H1 (cell line): ENCODE measurements at regions not wholly inside any gene's neighbourhood (a gene's known extent, or its start where the extent isn't known, plus 50 kb on each side); places are given as distances from the start of the nearest gene placed in this dataset.

ENCODE experiments used
- CTCF ChIA-PET: fragments of 300-600 bp; sonication (Branson Sonifier 250); formaldehyde crosslinking; loops from one replicate; lab custom pipeline; 2021; ENCODE audit not compliant: partially characterized antibody; lab: Charles Lee
- POLR2A ChIA-PET: fragments of 300-600 bp; sonication (Branson Sonifier 250); formaldehyde crosslinking; loops from one replicate; lab custom pipeline; 2021; ENCODE audit warnings: inconsistent platforms; ENCODE audit not compliant: partially characterized antibody; lab: Charles Lee
- DNase-seq, 2 experiments: peaks; one replicate each; pipeline versions ENCODE4 v3.0.0 to v3.0.0-alpha.2; 2010 to 2022; ENCODE audit warnings: low spot score in 2 of 2, low read depth in 1 of 2, mixed read lengths in 1 of 2
- FAIRE-seq: peaks from 2 replicates; lab custom pipeline; 2011; peaks lifted over from hg19 to GRCh38; lab: Jason Lieb, UNC
- H2AFZ ChIP-seq: 2 replicates; pipeline ENCODE4 v1.8.1; 2012; ENCODE audit warnings: low read length, inconsistent platforms
- H2AK5ac ChIP-seq: 2 replicates; pipeline ENCODE4 v1.6.1; 2013; ENCODE audit warnings: low read depth, low read length
- H2BK120ac ChIP-seq: replicated peaks from 2 replicates; pipeline ENCODE3; 2013; ENCODE audit warnings: low read depth, low read length, inconsistent platforms
- H2BK12ac ChIP-seq: 2 replicates; pipeline ENCODE4 v1.6.1; 2013; ENCODE audit warnings: low read depth, low read length
- H2BK15ac ChIP-seq: 2 replicates; pipeline ENCODE4 v1.6.1; 2013; ENCODE audit warnings: low read length
- H2BK20ac ChIP-seq: 2 replicates; pipeline ENCODE4 v1.6.1; 2013; ENCODE audit warnings: low read length
- H2BK5ac ChIP-seq: 2 replicates; pipeline ENCODE4 v1.6.1; 2013; ENCODE audit warnings: low read depth, low read length
- H3K14ac ChIP-seq: 2 replicates; pipeline ENCODE4 v1.6.1; 2013; ENCODE audit warnings: inconsistent platforms; ENCODE audit not compliant: insufficient read length
- H3K18ac ChIP-seq: 2 replicates; pipeline ENCODE4 v1.6.1; 2013; ENCODE audit warnings: low read length; ENCODE audit errors: extremely low read depth
- H3K23ac ChIP-seq: 2 replicates; pipeline ENCODE4 v1.6.1; 2013; ENCODE audit warnings: inconsistent platforms; ENCODE audit not compliant: insufficient read length
- H3K23me2 ChIP-seq: 2 replicates; pipeline ENCODE4 v1.6.1; 2013; ENCODE audit warnings: low read depth, low read length
- H3K27ac ChIP-seq: 2 replicates; pipeline ENCODE4 v1.6.1; 2011; ENCODE audit warnings: low read depth, low read length, inconsistent platforms
- H3K27me3 ChIP-seq, 4 experiments: replicated peaks in 1 of 4; 1 replicate in 1 of 4; 2 replicates in 3 of 4; pipeline versions ENCODE4 v1.6.1 to v1.8.1; 2011 to 2013; ENCODE audit warnings: low read length in 3 of 4, mild to moderate bottlenecking in 3 of 4, inconsistent platforms in 2 of 4, mixed read lengths in 2 of 4, moderate library complexity in 1 of 4; ENCODE audit not compliant: control insufficient read depth in 3 of 4, insufficient read depth in 3 of 4; ENCODE audit errors: extremely low read depth in 1 of 4
- H3K36me3 ChIP-seq, 4 experiments: 2 replicates each; pipeline versions ENCODE4 v1.6.1 to v1.8.1; 2011 to 2013; ENCODE audit warnings: mild to moderate bottlenecking in 4 of 4, low read length in 3 of 4, moderate library complexity in 2 of 4, control low read depth in 1 of 4, inconsistent platforms in 1 of 4; ENCODE audit not compliant: insufficient read depth in 4 of 4, control insufficient read depth in 2 of 4
- H3K4ac ChIP-seq: replicated peaks from 2 replicates; pipeline ENCODE3; 2013; ENCODE audit warnings: low read length, low read depth, mixed read lengths, inconsistent platforms; ENCODE audit not compliant: insufficient read length
- H3K4me1 ChIP-seq, 4 experiments: replicated peaks in 1 of 4; 1 replicate in 1 of 4; 2 replicates in 3 of 4; pipeline versions ENCODE4 v1.6.1 to v1.8.1; 2011 to 2013; ENCODE audit warnings: low read length in 3 of 4, inconsistent platforms in 2 of 4, mixed read lengths in 1 of 4; ENCODE audit not compliant: insufficient read depth in 4 of 4, control insufficient read depth in 3 of 4
- H3K4me2 ChIP-seq, 2 experiments: 2 replicates each; pipeline versions ENCODE4 v1.6.1 to v1.8.1; 2011 to 2013; ENCODE audit warnings: low read depth in 2 of 2, low read length in 2 of 2, control low read depth in 1 of 2, inconsistent platforms in 1 of 2, mild to moderate bottlenecking in 1 of 2; ENCODE audit not compliant: insufficient read depth in 1 of 2
- H3K4me3 ChIP-seq, 4 experiments: fragments of 200-600, 300-600 bp in 1 of 4; sonication (generic), shearing (Covaris generic), sonication (Bioruptor Twin) in 1 of 4; 2 replicates each; pipeline versions ENCODE4 v1.5.1 to v1.8.1; 2011 to 2016; ENCODE audit warnings: low read length in 4 of 4, low read depth in 3 of 4, control low read depth in 2 of 4, inconsistent platforms in 2 of 4, mild to moderate bottlenecking in 2 of 4, mixed read lengths in 1 of 4, moderate library complexity in 1 of 4; ENCODE audit not compliant: insufficient read depth in 2 of 4; ENCODE audit errors: extremely low read depth in 1 of 4
- H3K56ac ChIP-seq: replicated peaks from 2 replicates; pipeline ENCODE3; 2013; ENCODE audit warnings: low read depth, mild to moderate bottlenecking, mixed read lengths, low read length, inconsistent platforms; ENCODE audit not compliant: insufficient read length
- H3K79me1 ChIP-seq: 2 replicates; pipeline ENCODE4 v1.6.1; 2013; ENCODE audit warnings: low read depth, low read length, control low read depth
- H3K79me2 ChIP-seq, 2 experiments: 2 replicates each; pipeline versions ENCODE4 v1.6.1 to v1.8.1; 2012 to 2013; ENCODE audit warnings: low read length in 2 of 2, mild to moderate bottlenecking in 2 of 2, inconsistent platforms in 1 of 2; ENCODE audit not compliant: insufficient read depth in 2 of 2, control insufficient read depth in 1 of 2
- H3K9ac ChIP-seq, 4 experiments: replicated peaks in 1 of 4; 1 replicate in 1 of 4; 2 replicates in 3 of 4; pipeline versions ENCODE4 v1.6.1 to v1.8.1; 2011 to 2013; ENCODE audit warnings: low read depth in 3 of 4, low read length in 3 of 4, control low read depth in 2 of 4, mild to moderate bottlenecking in 2 of 4, moderate library complexity in 2 of 4, inconsistent platforms in 1 of 4; ENCODE audit errors: extremely low read depth in 1 of 4
- H3K9me3 ChIP-seq, 2 experiments: 2 replicates each; pipeline versions ENCODE4 v1.6.1 to v1.8.1; 2012 to 2013; ENCODE audit warnings: mild to moderate bottlenecking in 2 of 2, moderate library complexity in 2 of 2, control low read depth in 1 of 2, inconsistent platforms in 1 of 2, low read depth in 1 of 2, low read length in 1 of 2, mixed read lengths in 1 of 2; ENCODE audit not compliant: insufficient read depth in 2 of 2
- H4K20me1 ChIP-seq, 2 experiments: replicated peaks in 1 of 2; 2 replicates each; pipeline versions ENCODE3 to v1.8.1; 2011 to 2013; ENCODE audit warnings: inconsistent platforms in 2 of 2, low read length in 2 of 2, mild to moderate bottlenecking in 1 of 2; ENCODE audit not compliant: insufficient read depth in 2 of 2, control insufficient read depth in 1 of 2
- H4K5ac ChIP-seq: 2 replicates; pipeline ENCODE4 v1.6.1; 2013; ENCODE audit warnings: low read length, low read depth, mixed read lengths, inconsistent platforms; ENCODE audit not compliant: insufficient read length
- H4K8ac ChIP-seq: 2 replicates; pipeline ENCODE4 v1.8.0; 2013; ENCODE audit warnings: mild to moderate bottlenecking, moderate library complexity, low read length, inconsistent platforms; ENCODE audit not compliant: insufficient read depth; ENCODE audit errors: extremely low read depth
- H4K91ac ChIP-seq: replicated peaks from 2 replicates; pipeline ENCODE3; 2013; ENCODE audit warnings: low read length, mixed read lengths, inconsistent platforms; ENCODE audit not compliant: insufficient read length
- MAFK ChIP-seq: IDR thresholded peaks from 2 replicates; pipeline ENCODE4 v1.6.1; 2012; ENCODE audit warnings: low read depth, mild to moderate bottlenecking, improper control_type of control experiment, low read length
- POLR2A ChIP-seq, 2 experiments: IDR thresholded peaks; 1 replicate in 1 of 2; 2 replicates in 1 of 2; pipeline ENCODE4 v1.6.1; 2011; ENCODE audit warnings: low read depth in 2 of 2, low read length in 2 of 2, mild to moderate bottlenecking in 2 of 2; ENCODE audit errors: control extremely low read depth in 1 of 2
- RXRA ChIP-seq: IDR thresholded peaks from 2 replicates; pipeline ENCODE4 v1.6.1; 2011; ENCODE audit warnings: low read depth, mild to moderate bottlenecking, low read length, moderate library complexity; ENCODE audit not compliant: insufficient read depth
- WGBS, 2 experiments: shearing (Covaris generic) in 1 of 2; methylation state at CpG; one replicate each; pipeline versions ENCODE4 v1.1.6 to v1.1.7; 2013 to 2015; ENCODE audit warnings: low lambda C conversion rate in 2 of 2, mixed read lengths in 2 of 2, inconsistent platforms in 1 of 2, low coverage in 1 of 2, missing lambda C conversion rate in 1 of 2; ENCODE audit not compliant: insufficient replicate concordance in 2 of 2, insufficient coverage in 1 of 2, insufficient read length in 1 of 2; ENCODE audit errors: extremely low coverage in 1 of 2, missing lambda C conversion rate in 1 of 2; 5-methylcytosine and 5-hydroxymethylcytosine counted together

DNA sequence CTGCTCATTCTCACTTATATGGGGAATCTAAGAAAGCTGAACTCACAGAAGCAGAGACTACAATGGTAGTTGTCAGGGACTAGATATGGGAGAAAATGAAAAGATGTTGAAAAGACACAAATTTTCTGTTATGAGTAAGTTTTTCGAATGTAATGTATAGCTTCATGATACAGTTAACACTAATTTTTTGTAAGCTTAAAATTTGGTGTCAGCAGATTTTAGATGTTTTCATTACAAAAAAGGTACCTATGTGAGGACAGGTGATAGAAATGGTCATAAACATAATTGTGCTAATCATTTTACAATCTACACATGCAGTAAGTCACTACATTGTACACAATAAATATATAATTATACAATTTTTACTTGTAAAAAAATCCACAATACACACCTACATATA is 286.6 kb downstream of the ZNF33B start:
- H3K36me3 ChIP-seq: no peaks in the 10 kb centered on the region
- H2BK5ac ChIP-seq: no peak overlapping the region
- no peak overlapping the region for H2AK5ac ChIP-seq
- no peak overlapping the region for H4K8ac ChIP-seq
- H3K4me1 ChIP-seq: no peaks in the 10 kb centered on the region
- ChIA-PET CTCF (no interaction called here), POLR2A (no interaction called here)
- no peak overlapping the region for H3K27ac ChIP-seq
- no peak overlapping the region for H4K5ac ChIP-seq
- H3K4me3 ChIP-seq: no peak overlapping the region
- H3K9me3 ChIP-seq: peaks cover 4 to 13% of the 10 kb centered on the region in 2 experiments; a peak in 3 of 4 replicates
- WGBS, 2 experiments: 63% methylated on average over 1 of the region's 1 CpG; no CpG with 5 or more reads in 1 of the 2 experiments
- DNase-seq (no peak), FAIRE-seq (no peak)
- no peak overlapping the region for H2BK20ac ChIP-seq
- no peak overlapping the region for H2BK15ac ChIP-seq
- H2BK12ac ChIP-seq: no peak overlapping the region
- no peak overlapping the region for H3K9ac ChIP-seq
- H3K23ac ChIP-seq: no peak overlapping the region
- no peak overlapping the region for H3K4me2 ChIP-seq
- no peak overlapping the region for H2BK120ac ChIP-seq
- no peak overlapping the region for H3K56ac ChIP-seq
- no peak overlapping the region for H3K14ac ChIP-seq
- no peaks in the 10 kb centered on the region for H3K23me2 ChIP-seq
- no peaks in the 10 kb centered on the region for H4K20me1 ChIP-seq
- H4K91ac ChIP-seq: no peak overlapping the region
- H3K27me3 ChIP-seq: no peaks in the 10 kb centered on the region
- H3K79me2 ChIP-seq: no peaks in the 10 kb centered on the region
- TF ChIP-seq RXRA (no peak), POLR2A (IDR thresholded peaks at IDR 0.05; ENCODE audit: control extremely low read depth in 1 of 2, low read depth in 2 of 2, low read length in 2 of 2) (no peak), MAFK (no peak)
- no peaks in the 10 kb centered on the region for H3K79me1 ChIP-seq
- H3K18ac ChIP-seq: no peak overlapping the region
- H3K4ac ChIP-seq: no peak overlapping the region
- no peak overlapping the region for H2AFZ ChIP-seq
